ENCODE measurements at regions not wholly inside any gene's neighbourhood (a gene's known extent, or its start where the extent isn't known, plus 50 kb on each side); places are given as distances from the start of the nearest gene placed in this dataset.

- Mint-ChIP-seq H3K9me3 (no peaks in the 10 kb centered on the region), H3K27ac (no peak overlapping the region), H3K27me3 (peaks cover 3% of the 10 kb centered on the region), H3K4me3 (no peak overlapping the region), H3K36me3 (no peaks in the 10 kb centered on the region), H3K4me1 (no peaks in the 10 kb centered on the region)
- CTCF ChIA-PET, result no interaction called here
- no peak for DNase-seq
Observed at GRCh38 chr18:75527848-75528685, 100.6 kb upstream of the SMIM21 start.

- CTCF ChIA-PET, result no interaction called here
Observed at GRCh38 chr18:75526038-75526437, 98.5 kb upstream of the SMIM21 start.

GRCh38 chr18:75525331-75525730, 97.8 kb upstream of the SMIM21 start:
- DNase-seq, result no peak
- peaks cover 3% of the 10 kb centered on the region for H3K27me3 Mint-ChIP-seq
- no peaks in the 10 kb centered on the region for H3K36me3 Mint-ChIP-seq
- H3K27ac Mint-ChIP-seq, result no peak overlapping the region
- CTCF ChIA-PET, result no interaction called here
- no peaks in the 10 kb centered on the region for H3K4me1 Mint-ChIP-seq
- no peak overlapping the region for H3K4me3 Mint-ChIP-seq
- no peaks in the 10 kb centered on the region for H3K9me3 Mint-ChIP-seq

More at GRCh38 chr18:75526038-75526437, 98.5 kb upstream of the SMIM21 start:
- DNase-seq, result no peak
- no peaks in the 10 kb centered on the region for H3K4me1 Mint-ChIP-seq
- peaks cover 3% of the 10 kb centered on the region for H3K27me3 Mint-ChIP-seq
- no peak overlapping the region for H3K27ac Mint-ChIP-seq
- no peak overlapping the region for H3K4me3 Mint-ChIP-seq
- H3K36me3 Mint-ChIP-seq, result no peaks in the 10 kb centered on the region
- H3K9me3 Mint-ChIP-seq, result no peaks in the 10 kb centered on the region

GRCh38 chr18:75524841-75525240, 97.3 kb upstream of the SMIM21 start:
- no peak for DNase-seq
- no peak overlapping the region for H3K4me3 Mint-ChIP-seq

GRCh38 chr18:75524181-75524580, 96.7 kb upstream of the SMIM21 start:
- Mint-ChIP-seq H3K4me1 (no peaks in the 10 kb centered on the region), H3K27me3 (peaks cover 3% of the 10 kb centered on the region), H3K9me3 (no peaks in the 10 kb centered on the region), H3K36me3 (no peaks in the 10 kb centered on the region), H3K4me3 (no peak overlapping the region), H3K27ac (no peak overlapping the region)
- CTCF ChIA-PET, result no interaction called here
- no peak for DNase-seq

More at GRCh38 chr18:75524841-75525240, 97.3 kb upstream of the SMIM21 start:
- Mint-ChIP-seq H3K27ac (no peak overlapping the region), H3K4me1 (no peaks in the 10 kb centered on the region), H3K9me3 (no peaks in the 10 kb centered on the region), H3K27me3 (peaks cover 3% of the 10 kb centered on the region), H3K36me3 (no peaks in the 10 kb centered on the region)
- CTCF ChIA-PET, result no interaction called here

GRCh38 chr18:75521816-75522215, 94.3 kb upstream of the SMIM21 start:
- H3K4me3 Mint-ChIP-seq, result no peak overlapping the region
- H3K9me3 Mint-ChIP-seq, result no peaks in the 10 kb centered on the region
- H3K4me1 Mint-ChIP-seq, result no peaks in the 10 kb centered on the region
- H3K27me3 Mint-ChIP-seq, result peaks cover 3% of the 10 kb centered on the region
- no peak overlapping the region for H3K27ac Mint-ChIP-seq
- H3K36me3 Mint-ChIP-seq, result no peaks in the 10 kb centered on the region
- CTCF ChIA-PET, result no interaction called here
- no peak for DNase-seq

- no peaks in the 10 kb centered on the region for H3K4me1 Mint-ChIP-seq
- no peaks in the 10 kb centered on the region for H3K9me3 Mint-ChIP-seq
- CTCF ChIA-PET, result no interaction called here
- no peak overlapping the region for H3K27ac Mint-ChIP-seq
- DNase-seq, result no peak
- H3K4me3 Mint-ChIP-seq, result no peak overlapping the region
- no peaks in the 10 kb centered on the region for H3K27me3 Mint-ChIP-seq
- no peaks in the 10 kb centered on the region for H3K36me3 Mint-ChIP-seq
Observed at GRCh38 chr18:75518007-75518406, 90.5 kb upstream of the SMIM21 start.

- DNase-seq, result no peak
- CTCF ChIA-PET, result no interaction called here
- Mint-ChIP-seq H3K4me1 (no peaks in the 10 kb centered on the region), H3K27me3 (no peaks in the 10 kb centered on the region), H3K36me3 (no peaks in the 10 kb centered on the region), H3K4me3 (no peak overlapping the region), H3K9me3 (peaks cover 3% of the 10 kb centered on the region), H3K27ac (no peak overlapping the region)
Observed at GRCh38 chr18:75517286-75517685, 89.8 kb upstream of the SMIM21 start.

GRCh38 chr18:75507636-75508035, 80.1 kb upstream of the SMIM21 start:
- no peaks in the 10 kb centered on the region for H3K36me3 Mint-ChIP-seq
- no peak overlapping the region for H3K27ac Mint-ChIP-seq
- no peaks in the 10 kb centered on the region for H3K4me1 Mint-ChIP-seq
- H3K27me3 Mint-ChIP-seq, result peaks cover 4% of the 10 kb centered on the region
- no peak overlapping the region for H3K4me3 Mint-ChIP-seq
- DNase-seq, result no peak
- CTCF ChIA-PET, result no interaction called here
- H3K9me3 Mint-ChIP-seq, result peaks cover 2% of the 10 kb centered on the region

- CTCF ChIA-PET, result no interaction called here
- no peak overlapping the region for H3K27ac Mint-ChIP-seq
- H3K4me3 Mint-ChIP-seq, result no peak overlapping the region
- no peaks in the 10 kb centered on the region for H3K4me1 Mint-ChIP-seq
- peaks cover 4% of the 10 kb centered on the region for H3K27me3 Mint-ChIP-seq
- H3K9me3 Mint-ChIP-seq, result no peaks in the 10 kb centered on the region
- no peak for DNase-seq
- no peaks in the 10 kb centered on the region for H3K36me3 Mint-ChIP-seq
Observed at GRCh38 chr18:75506913-75507312, 79.4 kb upstream of the SMIM21 start.

- H3K4me1 Mint-ChIP-seq, result no peaks in the 10 kb centered on the region
- no peak overlapping the region for H3K4me3 Mint-ChIP-seq
- no peak overlapping the region for H3K27ac Mint-ChIP-seq
- no peaks in the 10 kb centered on the region for H3K36me3 Mint-ChIP-seq
- peaks cover 4% of the 10 kb centered on the region for H3K27me3 Mint-ChIP-seq
- CTCF ChIA-PET, result no interaction called here
- H3K9me3 Mint-ChIP-seq, result no peaks in the 10 kb centered on the region
- no peak for DNase-seq
Observed at GRCh38 chr18:75504469-75504868, 77.0 kb upstream of the SMIM21 start.

- Mint-ChIP-seq H3K27ac (no peak overlapping the region), H3K27me3 (peaks cover 10% of the 10 kb centered on the region), H3K4me3 (no peak overlapping the region), H3K36me3 (no peaks in the 10 kb centered on the region), H3K9me3 (no peaks in the 10 kb centered on the region), H3K4me1 (no peaks in the 10 kb centered on the region)
- CTCF ChIA-PET, result no interaction called here
- DNase-seq, result no peak
Observed at GRCh38 chr18:75503615-75504014, 76.1 kb upstream of the SMIM21 start.

- Mint-ChIP-seq H3K36me3 (no peaks in the 10 kb centered on the region), H3K9me3 (no peaks in the 10 kb centered on the region), H3K27ac (no peak overlapping the region), H3K27me3 (peaks cover 10% of the 10 kb centered on the region), H3K4me1 (no peaks in the 10 kb centered on the region), H3K4me3 (no peak overlapping the region)
- no peak for DNase-seq
- CTCF ChIA-PET, result no interaction called here
Observed at GRCh38 chr18:75502286-75502685, 74.8 kb upstream of the SMIM21 start.

GRCh38 chr18:75500545-75500944, 73.0 kb upstream of the SMIM21 start:
- Mint-ChIP-seq H3K36me3 (no peaks in the 10 kb centered on the region), H3K9me3 (no peaks in the 10 kb centered on the region), H3K4me1 (no peaks in the 10 kb centered on the region), H3K4me3 (no peak overlapping the region), H3K27ac (no peak overlapping the region), H3K27me3 (peaks cover 5% of the 10 kb centered on the region)
- no peak for DNase-seq
- CTCF ChIA-PET, result interaction anchor here (0.8 kb wide), 1 partner anchor 21 kb away, joined by 3 read pairs; no protein-coding TSS in a partner anchor

- no peaks in the 10 kb centered on the region for H3K4me1 Mint-ChIP-seq
- CTCF ChIA-PET, result no interaction called here
- H3K27me3 Mint-ChIP-seq, result peaks cover 5% of the 10 kb centered on the region
- DNase-seq, result no peak
- H3K4me3 Mint-ChIP-seq, result no peak overlapping the region
- H3K36me3 Mint-ChIP-seq, result no peaks in the 10 kb centered on the region
- H3K9me3 Mint-ChIP-seq, result no peaks in the 10 kb centered on the region
- H3K27ac Mint-ChIP-seq, result no peak overlapping the region
Observed at GRCh38 chr18:75497576-75498235, 70.2 kb upstream of the SMIM21 start.

Data from activated naive CD4-positive, alpha-beta T cell treated with anti-CD3 and anti-CD28 coated beads, Interleukin-2, amount 10 ng/mL, durations not matched to agents 7 days and 5 days (primary cell).